Ishikawa (cell line): ENCODE measurements at regions not wholly inside any gene's neighbourhood (a gene's known extent, or its start where the extent isn't known, plus 50 kb on each side); places are given as distances from the start of the nearest gene placed in this dataset.

ENCODE experiments used
- CEBPB ChIP-seq: IDR thresholded peaks from 2 replicates; pipeline ENCODE4 v1.6.1; 2012
- CREB1 ChIP-seq: IDR thresholded peaks from 2 replicates; pipeline ENCODE4 v1.6.1; 2012; ENCODE audit warnings: low read depth
- EGR1 ChIP-seq: IDR thresholded peaks from 2 replicates; pipeline ENCODE4 v1.6.1; 2012
- EP300 ChIP-seq: IDR thresholded peaks from 2 replicates; pipeline ENCODE4 v1.6.1; 2012; ENCODE audit warnings: borderline replicate concordance
- FOXM1 ChIP-seq: IDR thresholded peaks from 2 replicates; pipeline ENCODE4 v1.6.1; 2012; ENCODE audit warnings: low read depth, borderline replicate concordance
- NFIC ChIP-seq: IDR thresholded peaks from 2 replicates; pipeline ENCODE4 v1.6.1; 2012
- RAD21 ChIP-seq: IDR thresholded peaks from 2 replicates; pipeline ENCODE4 v1.6.1; 2012; ENCODE audit warnings: low read depth
- TAF1 ChIP-seq: IDR thresholded peaks from 2 replicates; pipeline ENCODE4 v1.6.1; 2012; ENCODE audit warnings: low read depth, mild to moderate bottlenecking
- TCF12 ChIP-seq: IDR thresholded peaks from 2 replicates; pipeline ENCODE4 v1.6.1; 2012; ENCODE audit warnings: low read depth
- TEAD4 ChIP-seq: IDR thresholded peaks from 2 replicates; pipeline ENCODE4 v1.6.1; 2012
- YY1 ChIP-seq: IDR thresholded peaks from 2 replicates; pipeline ENCODE4 v1.6.1; 2012; ENCODE audit warnings: low read depth
- ZBTB7A ChIP-seq: IDR thresholded peaks from 2 replicates; pipeline ENCODE4 v1.6.1; 2012; ENCODE audit warnings: low read depth
- TF ChIP-seq, protein P1 (sequence below): IDR thresholded peaks from 2 replicates; pipeline ENCODE4 v1.6.1; 2012
- TF ChIP-seq, protein P2 (sequence below): IDR thresholded peaks from 2 replicates; pipeline ENCODE4 v1.6.1; 2012
- TF ChIP-seq, protein P3 (sequence below): IDR thresholded peaks from 2 replicates; pipeline ENCODE4 v1.6.1; 2012; ENCODE audit warnings: low read depth, mild to moderate bottlenecking

DNA sequence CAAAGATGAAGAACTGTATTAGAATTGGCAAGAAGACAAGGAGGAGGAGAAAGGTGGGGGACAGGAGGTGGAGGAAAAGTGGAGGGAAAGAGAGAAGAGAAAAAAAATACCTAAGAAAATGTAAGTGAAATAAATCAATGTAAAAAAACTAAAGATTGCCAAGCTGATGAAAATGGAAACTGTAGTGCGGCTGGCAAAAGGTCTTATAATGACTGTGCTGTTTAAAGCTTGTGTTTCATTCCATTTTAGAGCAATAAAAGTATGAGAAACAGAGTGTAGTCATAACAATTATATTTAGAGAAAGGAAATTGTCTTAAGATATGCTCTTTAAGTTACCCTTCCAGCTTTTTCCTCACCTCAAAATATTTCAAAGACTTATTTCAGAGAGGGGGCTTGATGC is 670.5 kb upstream of the SEMA6A start:
- no peak for TF ChIP-seq NFIC
- no peak for TF ChIP-seq ZBTB7A
- no peak for TF ChIP-seq RAD21
- TF ChIP-seq, protein P1, sequence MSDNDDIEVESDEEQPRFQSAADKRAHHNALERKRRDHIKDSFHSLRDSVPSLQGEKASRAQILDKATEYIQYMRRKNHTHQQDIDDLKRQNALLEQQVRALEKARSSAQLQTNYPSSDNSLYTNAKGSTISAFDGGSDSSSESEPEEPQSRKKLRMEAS: no peak

DNA sequence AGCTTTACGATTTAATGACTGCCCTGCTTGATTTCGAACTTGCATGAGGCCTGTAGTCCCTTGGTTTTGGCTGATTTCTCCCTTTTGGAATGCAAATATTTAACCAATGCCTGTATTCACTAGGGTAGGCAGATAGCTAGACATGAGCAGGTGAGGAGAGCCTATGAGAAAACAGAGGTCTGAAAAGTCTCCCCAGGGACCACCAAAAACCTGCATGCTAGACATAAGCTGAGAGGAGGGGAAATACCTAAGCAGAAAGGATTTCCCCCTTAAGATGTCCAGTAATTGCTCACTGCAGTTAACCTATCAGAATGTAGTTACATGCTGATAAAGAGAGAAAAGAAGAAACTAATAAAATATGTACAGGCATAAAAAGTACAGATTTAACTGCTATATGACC is 667.4 kb upstream of the SEMA6A start:
- no peak for TF ChIP-seq CREB1
- no peak for TF ChIP-seq TEAD4
- TF ChIP-seq TAF1: no peak
- no peak for TF ChIP-seq EP300
- no peak for TF ChIP-seq CEBPB
- no peak for TF ChIP-seq EGR1

DNA sequence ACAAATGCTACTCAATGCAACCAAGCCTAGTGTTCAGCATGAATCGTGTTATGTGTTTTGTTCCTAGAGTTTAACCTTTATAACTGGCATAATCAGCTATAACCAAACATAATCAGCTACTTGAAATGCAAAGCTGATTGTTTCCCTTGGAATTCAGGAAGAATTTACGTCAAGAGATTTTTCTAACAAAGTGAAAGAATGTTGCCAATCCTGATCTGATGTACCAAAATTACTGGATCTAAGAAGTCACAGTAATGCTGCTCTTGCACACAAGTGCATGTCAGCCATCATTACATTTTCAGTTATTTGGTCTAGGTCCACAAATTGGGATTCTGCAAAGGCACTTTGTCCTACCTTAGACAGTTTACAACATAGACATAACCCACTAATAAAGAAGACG is 662.3 kb upstream of the SEMA6A start:
- TF ChIP-seq, protein P2, sequence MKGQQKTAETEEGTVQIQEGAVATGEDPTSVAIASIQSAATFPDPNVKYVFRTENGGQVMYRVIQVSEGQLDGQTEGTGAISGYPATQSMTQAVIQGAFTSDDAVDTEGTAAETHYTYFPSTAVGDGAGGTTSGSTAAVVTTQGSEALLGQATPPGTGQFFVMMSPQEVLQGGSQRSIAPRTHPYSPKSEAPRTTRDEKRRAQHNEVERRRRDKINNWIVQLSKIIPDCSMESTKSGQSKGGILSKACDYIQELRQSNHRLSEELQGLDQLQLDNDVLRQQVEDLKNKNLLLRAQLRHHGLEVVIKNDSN: no peak
- TF ChIP-seq TCF12 (no peak), EGR1 (no peak), ZBTB7A (no peak), TEAD4 (no peak), YY1 (no peak), TAF1 (no peak), FOXM1 (no peak), NFIC (no peak), CREB1 (no peak), RAD21 (no peak), CEBPB (no peak), EP300 (no peak)
- TF ChIP-seq, protein P1: no peak
- TF ChIP-seq, protein P3, sequence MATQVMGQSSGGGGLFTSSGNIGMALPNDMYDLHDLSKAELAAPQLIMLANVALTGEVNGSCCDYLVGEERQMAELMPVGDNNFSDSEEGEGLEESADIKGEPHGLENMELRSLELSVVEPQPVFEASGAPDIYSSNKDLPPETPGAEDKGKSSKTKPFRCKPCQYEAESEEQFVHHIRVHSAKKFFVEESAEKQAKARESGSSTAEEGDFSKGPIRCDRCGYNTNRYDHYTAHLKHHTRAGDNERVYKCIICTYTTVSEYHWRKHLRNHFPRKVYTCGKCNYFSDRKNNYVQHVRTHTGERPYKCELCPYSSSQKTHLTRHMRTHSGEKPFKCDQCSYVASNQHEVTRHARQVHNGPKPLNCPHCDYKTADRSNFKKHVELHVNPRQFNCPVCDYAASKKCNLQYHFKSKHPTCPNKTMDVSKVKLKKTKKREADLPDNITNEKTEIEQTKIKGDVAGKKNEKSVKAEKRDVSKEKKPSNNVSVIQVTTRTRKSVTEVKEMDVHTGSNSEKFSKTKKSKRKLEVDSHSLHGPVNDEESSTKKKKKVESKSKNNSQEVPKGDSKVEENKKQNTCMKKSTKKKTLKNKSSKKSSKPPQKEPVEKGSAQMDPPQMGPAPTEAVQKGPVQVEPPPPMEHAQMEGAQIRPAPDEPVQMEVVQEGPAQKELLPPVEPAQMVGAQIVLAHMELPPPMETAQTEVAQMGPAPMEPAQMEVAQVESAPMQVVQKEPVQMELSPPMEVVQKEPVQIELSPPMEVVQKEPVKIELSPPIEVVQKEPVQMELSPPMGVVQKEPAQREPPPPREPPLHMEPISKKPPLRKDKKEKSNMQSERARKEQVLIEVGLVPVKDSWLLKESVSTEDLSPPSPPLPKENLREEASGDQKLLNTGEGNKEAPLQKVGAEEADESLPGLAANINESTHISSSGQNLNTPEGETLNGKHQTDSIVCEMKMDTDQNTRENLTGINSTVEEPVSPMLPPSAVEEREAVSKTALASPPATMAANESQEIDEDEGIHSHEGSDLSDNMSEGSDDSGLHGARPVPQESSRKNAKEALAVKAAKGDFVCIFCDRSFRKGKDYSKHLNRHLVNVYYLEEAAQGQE: no peak

DNA sequence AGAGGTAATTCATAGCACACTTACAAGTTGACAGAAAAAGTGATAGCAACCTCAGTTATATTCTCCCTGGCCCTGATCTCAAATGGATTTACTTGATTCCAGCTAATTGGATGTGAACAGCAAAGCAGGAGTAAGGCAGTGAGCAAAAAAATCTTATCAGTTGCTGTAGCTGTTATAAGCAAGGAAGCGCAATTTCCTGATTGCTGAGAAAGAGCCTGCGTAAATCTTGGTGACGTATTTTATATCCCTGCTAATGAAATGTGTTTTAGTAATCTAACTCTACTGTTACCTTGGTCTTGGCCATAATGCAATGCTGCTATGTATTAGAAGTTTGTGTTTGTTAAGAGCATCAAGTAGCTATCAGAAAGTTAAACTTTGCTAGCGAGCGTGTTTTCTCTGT is 661.2 kb upstream of the SEMA6A start:
- no peak for TF ChIP-seq ZBTB7A
- TF ChIP-seq TEAD4: no peak
- TF ChIP-seq TCF12: no peak
- TF ChIP-seq TAF1: no peak
- no peak for TF ChIP-seq EGR1
- no peak for TF ChIP-seq RAD21
- TF ChIP-seq FOXM1: no peak
- no peak for TF ChIP-seq YY1
- TF ChIP-seq, protein P3: no peak
- TF ChIP-seq NFIC: no peak
- no peak for TF ChIP-seq EP300
- no peak for TF ChIP-seq CREB1
- TF ChIP-seq, protein P1: no peak
- TF ChIP-seq, protein P2: no peak
- no peak for TF ChIP-seq CEBPB

DNA sequence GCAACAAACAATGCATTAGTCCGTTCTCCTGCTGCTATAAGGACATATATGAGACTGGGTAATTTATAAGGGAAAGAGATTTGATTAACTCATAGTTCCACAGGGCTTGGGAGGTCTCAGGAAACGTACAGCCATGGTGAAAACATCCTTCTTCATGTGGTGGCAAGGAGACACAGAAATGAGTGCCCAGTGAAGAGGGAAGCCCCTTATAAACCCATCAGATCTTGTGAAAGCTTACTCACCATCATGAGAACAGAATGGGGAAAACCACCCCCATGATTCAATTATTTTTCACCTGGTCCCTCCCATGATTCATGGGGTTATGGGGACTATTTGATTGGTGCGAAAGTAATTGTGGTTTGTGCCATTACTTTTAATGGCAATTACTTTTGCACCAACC is 655.8 kb upstream of the SEMA6A start:
- TF ChIP-seq FOXM1 (no peak), NFIC (no peak), TCF12 (no peak), RAD21 (no peak), CEBPB (no peak), YY1 (no peak), CREB1 (no peak), EGR1 (no peak), TAF1 (no peak), ZBTB7A (no peak)

DNA sequence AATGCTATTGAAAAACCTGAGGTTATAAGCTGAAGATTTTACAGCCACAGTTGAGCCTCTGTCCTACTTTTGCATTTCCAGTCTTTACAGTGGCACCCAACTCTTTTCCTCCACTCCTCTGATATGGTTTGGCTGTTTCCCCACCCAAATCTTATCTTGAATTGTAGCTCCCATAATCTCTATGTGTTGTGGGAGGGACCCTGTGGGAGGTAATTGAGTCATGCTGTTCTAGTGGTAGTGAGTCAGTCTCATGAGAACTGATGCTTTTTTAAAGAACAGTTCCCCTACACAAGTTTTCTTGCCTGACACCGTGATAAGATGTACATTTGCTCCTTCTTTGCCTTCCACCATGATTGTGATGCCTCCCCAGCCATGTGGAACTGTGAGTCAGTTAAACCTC is 646.1 kb upstream of the SEMA6A start:
- TF ChIP-seq, protein P3: no peak
- TF ChIP-seq TEAD4 (no peak), CEBPB (no peak), FOXM1 (no peak), TCF12 (no peak), EP300 (no peak), EGR1 (no peak), YY1 (no peak)
